ENCODE measurements at regions not wholly inside any gene's neighbourhood (a gene's known extent, or its start where the extent isn't known, plus 50 kb on each side); places are given as distances from the start of the nearest gene placed in this dataset.

DNA sequence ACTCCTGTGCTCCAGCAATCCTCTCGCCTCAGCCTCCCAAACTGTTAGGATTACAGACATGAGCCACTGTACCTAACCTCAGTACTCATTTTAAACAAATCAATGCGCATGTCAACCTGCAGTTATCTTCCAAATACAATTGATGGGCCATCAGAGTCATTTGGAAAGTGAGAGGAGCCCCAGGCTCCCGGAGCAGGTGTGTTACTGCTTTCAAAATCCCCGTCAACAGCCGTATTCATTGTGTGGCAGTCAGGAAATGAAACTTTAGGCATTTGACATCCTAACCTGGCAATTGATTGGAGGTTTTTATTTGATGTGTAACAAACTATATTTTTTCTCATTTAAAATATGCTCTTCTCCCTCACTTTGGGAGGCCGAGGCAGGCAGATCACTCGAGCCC, 623.6 kb upstream of the TENM3 start:
- no peak for DNase-seq (ENCODE audit: low spot score)

DNA sequence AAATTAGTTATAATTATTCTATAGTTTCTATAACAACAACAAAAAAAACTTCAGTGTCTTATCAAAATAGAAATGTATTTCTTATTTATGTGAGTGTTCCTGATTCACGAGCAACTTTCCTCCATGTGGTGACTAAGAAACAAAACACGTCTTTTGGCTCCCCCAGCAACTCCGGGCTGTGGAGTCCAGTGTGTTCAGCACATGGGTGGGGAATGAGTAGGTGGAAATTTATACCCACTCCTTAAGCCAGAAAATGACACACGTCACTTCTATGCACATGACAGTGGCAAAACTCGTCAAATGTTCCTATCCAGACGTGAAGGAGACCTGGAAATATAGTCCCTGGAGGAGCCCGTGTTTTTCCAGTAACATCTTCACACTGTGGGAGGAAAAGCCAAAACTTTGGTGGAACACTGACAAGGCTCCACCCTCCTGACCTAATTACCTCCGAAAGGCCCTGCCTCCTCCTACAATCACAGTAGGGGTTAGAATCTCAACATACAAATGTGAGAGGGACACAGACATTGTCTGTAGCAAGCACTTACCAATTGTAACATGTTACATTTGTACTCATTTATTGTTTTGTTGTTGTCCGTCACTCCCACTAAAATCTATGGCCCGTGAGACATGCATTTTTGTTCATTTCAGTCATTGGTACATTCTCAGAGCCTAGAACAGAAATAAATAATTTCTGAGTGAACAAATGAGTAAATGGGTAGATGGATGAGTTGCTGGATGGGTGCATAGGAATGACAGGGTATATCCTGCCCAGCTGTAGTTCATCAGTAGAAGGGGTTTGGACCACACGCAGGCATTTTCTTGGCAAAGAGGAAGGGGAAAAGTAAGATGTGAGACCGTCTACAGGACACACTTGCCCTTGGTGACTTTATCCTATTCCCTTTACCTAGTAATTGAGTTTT, 605.8 kb upstream of the TENM3 start:
- no peak for DNase-seq (ENCODE audit: low spot score)

DNA sequence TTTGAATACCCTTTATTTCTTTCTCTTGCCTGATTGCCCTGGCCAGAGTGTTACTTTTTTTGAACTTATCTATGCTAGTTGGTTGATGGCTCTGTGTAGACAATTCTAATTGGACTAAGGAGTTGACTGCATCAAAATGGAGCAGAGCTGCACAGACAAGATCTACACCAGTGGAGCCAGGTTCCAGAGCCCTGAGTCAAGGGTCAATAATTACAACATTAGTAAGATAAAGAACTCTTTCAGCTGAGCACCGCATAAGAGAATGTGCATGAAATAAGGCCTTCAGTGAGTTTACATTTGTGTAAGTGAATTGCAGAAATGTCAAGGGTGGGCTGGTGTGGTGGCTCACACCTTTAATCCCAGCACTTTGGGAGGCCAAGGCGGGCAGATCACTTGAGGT, 599.7 kb upstream of the TENM3 start:
- DNase-seq (ENCODE audit: low spot score): no peak

DNA sequence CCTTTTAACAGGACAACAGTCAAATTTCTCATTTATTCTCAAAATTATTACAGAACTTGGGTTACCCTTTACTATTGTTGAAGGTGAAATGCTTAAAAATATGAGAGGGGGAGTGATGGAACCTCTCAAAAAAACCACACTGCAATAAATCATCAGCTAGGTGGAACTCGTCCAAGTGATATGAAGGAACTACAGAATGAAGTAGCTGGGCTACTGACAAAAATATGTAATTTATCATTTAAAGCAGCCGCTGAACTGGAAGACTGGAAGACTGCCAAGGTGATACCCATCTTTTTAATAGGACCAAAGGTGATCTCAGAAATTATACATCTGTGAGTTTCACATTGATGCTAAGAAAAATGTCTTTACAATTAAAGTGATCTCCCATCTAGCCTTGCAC, 597.7 kb upstream of the TENM3 start:
- DNase-seq (ENCODE audit: low spot score): no peak

DNA sequence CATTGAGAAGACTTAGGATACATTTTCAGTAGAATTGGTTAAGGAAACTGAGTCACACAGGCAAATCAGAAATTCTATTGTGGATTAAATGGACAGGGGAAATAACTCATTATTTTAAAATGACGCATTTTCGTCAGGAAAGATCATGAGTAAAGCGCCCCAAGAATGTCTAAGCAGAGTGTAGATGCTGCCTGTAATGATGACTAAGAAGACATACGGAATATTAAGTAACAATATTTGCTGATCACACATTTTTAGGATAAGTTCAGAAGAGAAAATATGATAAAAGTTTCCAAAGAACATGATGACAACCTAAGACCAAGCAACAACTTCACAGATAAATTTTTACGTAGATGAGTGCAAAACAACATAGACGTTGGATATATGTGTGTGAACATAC, 596.3 kb upstream of the TENM3 start:
- no peak for DNase-seq (ENCODE audit: low spot score)

DNA sequence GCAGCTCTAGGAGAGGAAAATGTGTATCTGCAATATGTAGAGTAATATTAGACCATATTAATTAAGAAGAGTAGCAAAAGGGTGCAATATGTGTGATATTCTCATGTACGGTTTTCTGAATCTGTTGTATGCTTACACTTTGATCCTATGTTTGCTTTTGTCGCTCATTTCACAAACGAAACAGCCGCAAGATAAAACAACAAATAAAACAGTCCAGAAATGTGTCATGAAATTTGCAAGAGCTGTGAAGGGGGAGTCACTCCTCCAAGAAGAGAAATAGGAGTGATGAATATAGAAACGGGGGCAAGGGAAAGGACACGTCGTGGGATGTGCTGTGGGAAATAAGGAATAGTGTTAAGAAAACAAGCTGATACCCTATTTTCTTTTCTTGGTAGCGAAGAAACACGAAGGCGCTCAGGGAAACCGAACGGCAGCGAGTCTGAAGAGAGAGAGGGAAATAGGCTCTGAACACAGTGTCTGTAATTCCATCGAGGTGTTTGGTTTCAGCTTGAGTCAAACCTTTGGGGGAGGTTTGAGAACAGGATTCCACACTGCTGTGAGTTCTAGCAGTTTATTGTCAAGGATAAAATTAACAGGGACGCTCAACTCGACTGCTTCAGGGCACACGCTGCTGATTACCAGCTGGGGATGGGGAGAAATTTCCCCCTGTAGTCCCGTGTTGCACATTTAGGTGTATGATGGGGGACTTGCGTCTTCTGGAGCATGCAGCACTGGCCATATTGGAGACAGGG, 595.6 kb upstream of the TENM3 start:
- no peak for DNase-seq (ENCODE audit: low spot score)

DNA sequence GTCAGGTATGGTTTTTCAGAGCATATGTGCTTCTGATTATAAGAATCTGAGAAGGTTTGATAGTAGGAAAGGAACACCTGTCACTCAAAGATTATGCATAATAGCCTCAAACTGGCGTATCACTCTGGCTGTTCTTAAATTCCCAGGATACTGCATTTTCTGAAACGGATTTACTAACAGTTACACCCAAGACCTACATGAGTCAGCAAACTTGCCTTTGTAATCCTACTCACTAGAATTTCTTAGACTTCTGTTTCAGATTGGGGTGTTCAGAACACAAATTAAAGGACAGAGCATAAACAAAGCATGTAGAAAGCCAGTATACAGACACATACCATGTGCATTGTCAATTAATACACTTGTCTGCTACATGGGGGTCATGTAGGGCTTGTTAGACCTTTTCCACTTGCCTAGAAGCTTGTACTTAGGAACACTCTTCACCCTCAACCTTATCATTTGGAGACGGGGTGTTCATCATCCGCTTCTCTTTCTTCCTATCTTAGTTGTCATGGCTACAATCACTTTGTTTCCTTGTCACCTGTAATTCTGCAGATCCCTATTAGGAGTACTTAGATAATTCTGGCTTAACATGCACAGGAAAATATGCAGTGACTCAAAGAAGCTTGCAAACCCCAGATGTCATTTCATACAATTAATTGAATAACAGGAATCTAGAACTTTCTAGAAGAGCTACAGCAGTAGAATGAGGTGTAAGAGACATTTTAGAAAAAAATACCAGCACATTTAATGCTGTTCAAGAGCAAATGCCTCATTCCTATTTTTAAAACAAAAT, 593.0 kb upstream of the TENM3 start:
- no peak for DNase-seq (ENCODE audit: low spot score)

DNA sequence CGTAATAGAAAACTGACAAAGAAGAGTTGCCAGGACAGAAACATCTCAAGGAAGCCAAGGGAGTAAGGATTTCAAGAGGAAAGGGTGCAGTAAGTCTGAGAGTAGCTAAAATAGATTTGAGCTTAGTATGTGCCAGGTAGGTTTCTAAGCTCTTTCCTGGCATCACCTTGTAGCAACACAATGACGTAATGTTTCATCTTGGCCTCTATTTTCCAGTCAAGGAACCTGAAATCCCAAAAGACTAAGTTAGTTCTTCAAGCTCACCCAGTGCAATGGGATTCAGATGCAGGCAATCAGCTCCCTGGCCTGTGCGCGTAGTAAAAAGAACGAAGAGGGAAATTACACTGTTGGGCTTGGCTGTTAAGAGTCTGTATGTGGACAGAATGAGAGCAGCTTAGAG, 586.5 kb upstream of the TENM3 start:
- DNase-seq (ENCODE audit: low spot score): no peak

DNA sequence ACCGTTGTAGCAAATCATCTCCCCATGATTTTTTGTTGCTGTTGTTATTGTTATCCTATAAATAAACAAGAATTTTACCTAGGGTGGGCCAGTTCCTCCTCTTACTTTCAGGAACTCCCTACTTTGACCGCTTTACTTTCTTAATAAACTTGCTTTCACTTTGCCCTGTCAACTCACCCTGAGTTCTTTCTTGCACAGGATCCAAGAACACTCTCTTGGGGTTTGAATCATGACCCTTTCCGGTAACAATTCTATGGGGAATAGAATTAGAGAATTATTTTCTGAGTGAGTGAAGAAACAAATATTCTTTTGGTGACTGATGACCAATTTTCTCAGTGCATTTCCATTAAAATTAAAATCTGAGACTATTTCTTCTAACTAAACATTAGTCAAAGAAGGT, 584.0 kb upstream of the TENM3 start:
- no peak for DNase-seq (ENCODE audit: low spot score)

DNA sequence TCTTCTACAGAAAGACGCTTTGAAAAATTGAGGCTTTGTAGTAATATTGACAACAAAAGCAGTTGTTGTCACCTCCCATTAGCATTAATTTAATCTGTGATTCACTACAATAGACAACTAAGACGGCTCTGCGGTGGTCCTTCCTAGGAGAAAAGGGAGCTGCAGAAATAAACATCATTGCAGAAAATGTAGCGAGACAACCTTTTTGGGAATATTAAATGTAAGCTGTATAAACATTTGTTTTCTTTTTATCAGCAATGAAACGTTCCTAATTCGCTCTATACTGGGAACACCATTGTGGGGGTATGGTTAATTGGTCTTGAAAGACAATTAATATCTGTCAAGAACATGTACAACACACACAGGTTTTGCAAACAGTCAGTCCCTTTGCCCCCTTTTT, 583.3 kb upstream of the TENM3 start:
- DNase-seq (ENCODE audit: low spot score): no peak

DNA sequence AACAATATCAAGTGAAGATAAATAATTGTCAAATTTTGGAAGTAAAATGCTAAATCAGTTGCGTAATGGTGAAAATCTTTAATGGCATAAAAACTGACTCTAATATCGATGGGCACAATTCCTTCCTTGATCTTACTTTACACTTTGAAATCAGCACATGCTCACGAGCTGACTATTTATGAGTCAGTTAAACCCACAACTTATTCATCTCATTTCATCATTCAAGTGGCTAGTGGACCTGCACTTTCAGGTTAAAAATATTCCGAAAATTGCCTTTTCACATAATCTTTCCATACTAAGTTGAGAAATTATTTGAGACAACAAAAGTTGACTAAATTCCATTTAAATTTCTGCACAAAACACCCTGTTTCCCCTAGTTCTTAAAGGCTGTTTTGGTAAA, 582.1 kb upstream of the TENM3 start:
- DNase-seq (ENCODE audit: low spot score): no peak

DNA sequence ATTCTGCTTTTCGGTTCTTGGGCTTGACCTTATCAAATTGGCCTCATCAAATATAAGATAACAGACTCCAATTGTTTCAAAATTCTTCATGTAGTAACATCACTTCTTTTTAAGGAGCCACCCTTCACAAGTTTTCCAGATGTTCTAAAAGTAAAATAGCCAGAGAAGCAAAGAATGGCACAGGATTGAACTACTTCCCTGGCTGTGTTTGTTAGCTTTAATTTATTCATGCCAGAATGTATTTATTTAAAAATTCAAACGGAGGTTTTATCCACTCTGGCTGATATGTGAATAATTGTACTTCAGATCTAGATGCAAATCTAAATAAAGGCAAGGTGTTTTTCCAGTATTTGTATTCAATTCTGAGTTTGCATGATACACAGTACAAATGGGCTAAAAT, 581.3 kb upstream of the TENM3 start:
- DNase-seq (ENCODE audit: low spot score): no peak

DNA sequence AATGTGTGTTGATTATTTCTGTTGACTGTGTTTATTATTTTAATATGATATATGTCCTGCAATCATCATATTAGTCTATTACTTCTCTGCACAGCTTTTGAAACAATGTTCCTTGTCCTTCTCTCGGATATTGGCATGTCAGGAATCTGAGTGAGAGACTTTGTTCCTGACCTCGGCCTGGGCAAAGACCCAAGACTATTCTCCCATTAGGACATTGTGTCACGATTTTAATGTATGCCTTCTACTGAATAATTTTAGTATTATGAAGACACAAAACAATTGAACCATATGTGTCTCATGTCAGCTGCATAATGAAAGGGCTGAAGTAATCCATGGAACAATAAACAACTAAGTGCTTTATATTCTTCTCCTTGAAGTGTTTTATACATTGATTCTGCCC, 580.8 kb upstream of the TENM3 start:
- DNase-seq (ENCODE audit: low spot score): peak; percentile 28

DNA sequence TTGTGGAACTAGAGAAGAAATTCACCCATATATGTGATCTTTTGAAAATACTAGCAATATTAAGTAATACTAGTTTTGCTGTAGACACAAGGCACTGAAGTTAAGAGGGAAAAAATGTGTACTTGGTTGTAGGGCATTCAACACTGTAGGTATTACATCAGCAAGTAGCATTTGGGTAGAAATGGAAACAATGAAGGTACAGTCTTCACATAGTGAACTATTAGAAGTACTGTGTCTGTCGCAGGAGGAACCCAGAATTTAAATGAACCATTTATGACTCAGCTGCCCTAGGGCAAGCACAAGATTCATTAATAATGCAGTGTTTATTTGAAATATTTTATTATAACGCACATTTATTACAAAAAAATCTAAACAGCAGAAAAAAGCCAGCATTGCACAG, 572.7 kb upstream of the TENM3 start:
- peak; percentile 85 for DNase-seq (ENCODE audit: low spot score)

DNA sequence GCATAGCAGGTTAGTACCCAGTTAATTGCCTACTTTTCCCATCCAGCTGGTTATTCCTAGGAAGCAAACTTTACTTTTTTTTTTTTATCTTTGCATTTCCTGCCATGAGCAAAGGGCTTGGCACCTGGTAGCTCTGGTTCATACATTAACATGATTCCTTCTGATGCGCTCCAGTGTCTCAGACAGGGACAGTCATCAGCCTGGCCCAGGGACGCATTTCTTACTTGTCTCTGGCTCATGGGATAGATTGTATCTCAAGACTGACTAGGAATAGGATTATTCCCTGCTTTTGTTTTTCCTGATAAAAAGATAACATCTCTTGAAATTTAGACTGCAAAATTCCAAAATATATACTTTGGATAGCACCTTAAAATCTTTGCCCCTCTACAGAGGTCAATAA, 571.5 kb upstream of the TENM3 start:
- DNase-seq (ENCODE audit: low spot score): no peak

DNA sequence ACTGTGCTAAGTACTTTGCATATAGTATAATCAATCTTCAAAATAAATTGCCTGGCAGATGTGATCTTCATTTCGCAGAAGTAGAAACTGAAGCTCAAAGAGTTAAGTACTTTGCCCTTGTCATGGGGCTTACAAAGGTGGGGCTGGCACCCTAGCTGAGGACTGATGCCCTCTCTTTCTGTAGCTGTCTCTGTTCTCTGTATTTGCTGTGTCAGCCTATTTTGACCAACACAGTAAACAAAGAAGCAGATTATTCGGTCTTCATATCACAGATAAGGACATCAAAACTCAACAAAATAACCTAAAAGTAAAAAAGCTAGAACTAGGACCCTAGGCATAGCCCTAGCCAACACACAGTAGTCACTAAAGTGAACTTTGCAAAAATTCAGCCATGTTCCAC, 570.5 kb upstream of the TENM3 start:
- DNase-seq (ENCODE audit: low spot score): no peak

DNA sequence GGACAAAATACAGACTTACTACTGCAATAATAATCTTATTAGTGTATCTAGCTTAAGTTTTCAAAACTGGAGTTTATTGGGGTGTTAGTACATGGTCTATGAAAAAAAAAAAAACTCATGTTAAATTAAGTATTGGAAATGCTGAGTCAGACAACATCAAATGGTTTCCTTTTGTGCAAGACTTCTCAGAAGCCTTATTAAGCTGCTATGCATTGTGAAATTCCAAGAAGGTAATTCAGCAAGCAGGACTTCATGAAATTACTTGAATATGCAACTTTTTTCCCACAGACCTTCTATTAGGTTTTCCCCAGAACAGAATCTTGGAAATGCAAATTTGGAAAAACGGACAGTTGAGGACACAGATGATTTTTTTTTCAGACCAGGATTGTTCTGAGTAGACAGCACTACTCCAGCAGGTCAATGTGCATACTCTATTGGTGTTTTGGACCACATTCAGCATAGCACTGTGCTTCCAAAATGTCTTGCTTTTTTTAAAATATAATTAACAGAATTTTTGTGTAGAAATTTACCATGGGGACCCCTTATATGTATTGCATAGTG, 568.8 kb upstream of the TENM3 start:
- DNase-seq (ENCODE audit: low spot score): no peak

DNA sequence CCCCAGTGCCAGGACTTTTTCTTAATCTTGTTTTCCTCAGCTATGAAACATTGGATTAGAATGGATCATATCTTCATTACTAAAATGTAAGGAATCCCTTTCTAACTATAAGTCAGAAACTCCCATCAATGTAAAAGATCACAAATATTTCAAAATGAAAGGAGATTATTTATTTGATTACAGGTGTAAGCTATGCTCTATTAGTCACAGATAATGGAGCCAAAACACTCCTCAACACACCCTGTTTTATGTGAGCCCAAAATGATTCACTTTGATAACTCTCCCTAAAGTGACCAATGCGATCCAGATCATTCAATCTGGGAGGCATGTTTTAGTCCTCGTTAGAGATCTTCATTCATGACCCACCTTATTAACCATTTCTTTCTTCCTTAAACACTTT, 566.7 kb upstream of the TENM3 start:
- no peak for DNase-seq (ENCODE audit: low spot score)

DNA sequence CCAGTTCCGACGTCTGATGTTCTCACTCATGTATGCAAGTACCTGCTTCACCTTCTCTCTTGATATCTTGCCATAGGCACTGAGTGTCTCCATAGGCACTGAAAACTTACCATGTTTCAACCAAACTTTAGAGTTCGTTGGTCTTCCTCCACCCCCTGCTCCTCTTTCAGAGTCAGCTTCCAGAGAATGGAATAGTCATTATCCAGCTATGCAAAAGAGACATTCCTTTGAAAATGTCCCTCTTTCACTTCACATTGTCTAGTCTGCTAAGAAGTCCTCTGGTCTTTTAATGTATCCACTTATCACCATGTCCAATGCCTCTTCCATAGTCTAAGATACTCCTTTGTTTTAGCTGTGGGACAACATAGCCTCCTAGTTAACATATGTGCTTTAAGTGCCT, 566.0 kb upstream of the TENM3 start:
- DNase-seq (ENCODE audit: low spot score): no peak

DNA sequence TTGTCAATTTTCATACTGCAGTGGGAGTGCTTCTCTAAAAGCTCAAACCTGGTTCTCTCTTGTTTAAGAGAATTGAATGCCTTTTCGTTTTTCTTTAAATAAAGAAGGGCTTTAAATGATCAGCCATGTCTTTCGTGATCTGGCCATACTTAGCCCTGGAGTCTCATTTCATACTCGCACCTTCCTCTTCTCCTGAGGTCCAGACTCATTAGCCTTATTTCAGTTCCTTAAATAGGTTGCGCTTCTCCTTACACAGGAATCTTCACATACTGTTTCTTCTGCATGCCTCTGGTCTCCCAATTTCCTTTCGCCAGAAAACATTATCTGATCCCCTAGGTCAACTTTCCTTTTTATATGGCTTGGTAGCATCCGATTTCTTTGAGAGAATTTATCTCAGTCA, 565.6 kb upstream of the TENM3 start:
- DNase-seq (ENCODE audit: low spot score): no peak

DNA sequence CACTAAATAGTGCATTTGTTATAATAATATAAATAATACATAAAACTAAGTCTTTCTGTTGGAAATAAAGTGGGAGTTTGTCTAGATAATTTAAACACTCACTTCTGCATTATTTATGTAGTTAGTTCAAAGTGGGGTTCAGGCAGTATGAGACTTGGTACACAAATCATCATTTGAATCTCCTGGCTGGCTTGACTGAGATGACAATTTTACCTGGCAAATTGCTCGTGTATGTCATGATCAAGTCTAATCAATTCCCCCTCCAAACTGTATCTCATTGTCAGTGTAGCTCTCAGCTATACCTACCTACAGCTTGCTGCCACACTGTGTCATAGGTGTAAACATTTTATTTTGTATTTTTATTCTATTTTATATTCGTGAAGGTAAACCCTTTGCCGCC, 563.4 kb upstream of the TENM3 start:
- DNase-seq (ENCODE audit: low spot score): no peak

DNA sequence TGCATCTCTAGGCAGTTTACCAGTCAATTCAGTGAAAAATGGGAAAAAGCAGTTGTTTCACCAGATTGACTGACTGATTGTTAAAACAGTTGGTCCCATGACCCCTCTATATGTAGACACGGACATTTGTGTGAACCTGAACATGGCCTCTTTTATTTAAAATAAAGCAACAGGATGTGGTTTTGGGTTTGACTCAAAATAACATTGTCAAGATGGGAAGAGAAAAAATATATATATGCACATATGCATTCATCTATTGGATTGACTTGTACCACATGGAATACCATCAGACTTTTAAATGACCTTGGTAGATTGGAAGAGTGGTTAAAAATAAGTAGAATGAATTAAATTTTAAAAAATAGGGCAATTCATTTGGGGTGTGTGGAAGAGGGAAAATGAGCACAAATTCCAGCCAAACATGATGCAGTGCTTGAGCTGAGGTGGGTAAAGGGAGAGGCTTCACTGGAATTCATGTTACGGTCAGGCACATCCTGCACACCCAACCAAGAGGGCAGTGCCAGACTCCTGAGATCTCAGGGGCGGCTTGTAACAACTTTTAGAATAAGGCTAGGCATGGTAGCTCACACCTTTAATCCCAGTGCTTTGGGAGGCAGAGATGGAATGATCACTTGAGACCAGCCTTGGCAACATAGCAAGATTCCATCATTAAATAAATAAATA, 560.7 kb upstream of the TENM3 start:
- no peak for DNase-seq (ENCODE audit: low spot score)
